ENCODE measurements at regions not wholly inside any gene's neighbourhood (a gene's known extent, or its start where the extent isn't known, plus 50 kb on each side); places are given as distances from the start of the nearest gene placed in this dataset.

DNA sequence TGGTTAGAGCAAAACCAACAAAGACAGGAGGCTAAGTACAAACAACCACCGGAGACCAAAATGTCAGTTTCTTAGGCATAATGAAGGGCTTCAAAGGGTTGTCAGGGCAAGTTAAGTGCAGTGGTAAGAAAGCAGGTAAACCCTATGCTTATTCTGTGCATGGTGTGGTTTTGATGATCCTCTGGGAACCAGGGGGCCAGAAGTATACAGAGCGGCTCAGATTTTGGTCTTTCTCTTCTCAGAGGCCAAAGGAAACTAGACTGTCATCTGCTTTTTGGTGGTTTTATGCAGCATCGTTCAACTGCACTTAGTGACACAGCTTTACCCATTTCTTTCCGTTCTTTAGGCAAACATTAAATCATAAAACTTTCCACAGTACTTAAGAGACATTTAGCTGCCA lies 332.7 kb upstream of the CELF2 start:
- no peaks in the 10 kb centered on the region for H3K9me3 Mint-ChIP-seq (ENCODE audit: unreplicated experiment)
- no peaks in the 10 kb centered on the region for H3K4me1 Mint-ChIP-seq (ENCODE audit: unreplicated experiment)
- no peak overlapping the region for H3K4me3 Mint-ChIP-seq (ENCODE audit: unreplicated experiment)
- no peak for TF ChIP-seq CTCF (IDR thresholded peaks at IDR 0.05; ENCODE audit: unreplicated experiment)
- no peak overlapping the region for H3K27ac Mint-ChIP-seq (ENCODE audit: unreplicated experiment)
- no peak for DNase-seq (ENCODE audit: low spot score)
- H3K27me3 Mint-ChIP-seq (ENCODE audit: unreplicated experiment) = no peaks in the 10 kb centered on the region
- no peaks in the 10 kb centered on the region for H3K36me3 Mint-ChIP-seq (ENCODE audit: low read depth, unreplicated experiment)

DNA sequence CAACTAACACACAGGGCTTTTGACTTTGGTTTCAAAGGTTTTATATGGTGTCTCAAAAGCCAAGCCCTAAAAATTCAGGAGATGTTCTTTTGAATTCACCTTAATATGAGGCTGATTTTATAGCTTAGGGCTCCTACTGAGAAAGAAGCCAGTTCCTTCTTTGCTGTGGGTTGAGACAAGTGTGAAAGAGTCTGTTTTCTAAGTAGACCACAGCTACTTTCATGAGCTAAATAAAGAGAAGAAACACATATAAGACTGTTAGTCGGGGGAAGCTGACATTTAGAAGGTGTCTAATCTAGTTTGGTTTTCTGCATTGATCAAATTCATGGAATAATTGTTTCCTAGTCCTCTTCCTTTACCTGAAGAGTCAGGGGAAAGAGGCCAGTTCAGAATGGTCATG lies 332.1 kb upstream of the CELF2 start:
- H3K36me3 Mint-ChIP-seq (ENCODE audit: low read depth, unreplicated experiment) = no peaks in the 10 kb centered on the region
- H3K4me1 Mint-ChIP-seq (ENCODE audit: unreplicated experiment) = no peaks in the 10 kb centered on the region
- no peak overlapping the region for H3K27ac Mint-ChIP-seq (ENCODE audit: unreplicated experiment)
- H3K4me3 Mint-ChIP-seq (ENCODE audit: unreplicated experiment) = no peak overlapping the region
- no peak for TF ChIP-seq CTCF (IDR thresholded peaks at IDR 0.05; ENCODE audit: unreplicated experiment)
- H3K9me3 Mint-ChIP-seq (ENCODE audit: unreplicated experiment) = no peaks in the 10 kb centered on the region
- H3K27me3 Mint-ChIP-seq (ENCODE audit: unreplicated experiment) = no peaks in the 10 kb centered on the region
- DNase-seq (ENCODE audit: low spot score) = no peak

GRCh38 chr10:10687751-10688150 lies 329.9 kb upstream of the CELF2 start:
- TF ChIP-seq CTCF (IDR thresholded peaks at IDR 0.05; ENCODE audit: unreplicated experiment) = no peak
- Mint-ChIP-seq H3K9me3 (ENCODE audit: unreplicated experiment) (no peaks in the 10 kb centered on the region), H3K27me3 (ENCODE audit: unreplicated experiment) (no peaks in the 10 kb centered on the region), H3K36me3 (ENCODE audit: low read depth, unreplicated experiment) (no peaks in the 10 kb centered on the region), H3K27ac (ENCODE audit: unreplicated experiment) (no peak overlapping the region), H3K4me3 (ENCODE audit: unreplicated experiment) (no peak overlapping the region), H3K4me1 (ENCODE audit: unreplicated experiment) (no peaks in the 10 kb centered on the region)
- DNase-seq (ENCODE audit: low spot score) = no peak

DNA sequence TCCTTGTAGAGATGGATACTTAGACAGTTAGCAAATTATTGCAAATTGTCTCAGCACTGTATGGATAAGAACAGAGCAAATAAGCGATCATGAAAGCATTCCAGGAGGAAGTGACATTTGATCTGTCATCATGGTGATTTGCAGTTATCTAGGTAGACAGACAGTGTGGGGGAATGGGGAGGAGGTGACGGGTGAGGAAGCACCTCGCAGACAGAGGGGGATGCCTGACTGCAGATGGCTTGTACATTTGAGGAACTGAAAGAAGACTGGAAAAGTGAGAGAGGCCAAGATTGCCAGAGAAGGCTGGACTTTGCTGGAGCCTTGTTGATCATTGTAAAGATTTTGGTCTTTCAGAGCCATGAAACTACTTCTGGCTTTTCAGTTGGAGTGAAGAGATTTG lies 318.2 kb upstream of the CELF2 start:
- no peaks in the 10 kb centered on the region for H3K9me3 Mint-ChIP-seq (ENCODE audit: unreplicated experiment)
- H3K27me3 Mint-ChIP-seq (ENCODE audit: unreplicated experiment) = no peaks in the 10 kb centered on the region
- peaks cover 3% of the 10 kb centered on the region for H3K36me3 Mint-ChIP-seq (ENCODE audit: low read depth, unreplicated experiment)
- H3K4me1 Mint-ChIP-seq (ENCODE audit: unreplicated experiment) = peaks cover 32% of the 10 kb centered on the region
- no peak overlapping the region for H3K27ac Mint-ChIP-seq (ENCODE audit: unreplicated experiment)
- H3K4me3 Mint-ChIP-seq (ENCODE audit: unreplicated experiment) = no peak overlapping the region
- TF ChIP-seq CTCF (IDR thresholded peaks at IDR 0.05; ENCODE audit: unreplicated experiment) = no peak
- DNase-seq (ENCODE audit: low spot score) = no peak

GRCh38 chr10:10701084-10701611 lies 316.5 kb upstream of the CELF2 start:
- Mint-ChIP-seq H3K4me1 (ENCODE audit: unreplicated experiment) (peaks cover 32% of the 10 kb centered on the region), H3K27me3 (ENCODE audit: unreplicated experiment) (no peaks in the 10 kb centered on the region), H3K36me3 (ENCODE audit: low read depth, unreplicated experiment) (peaks cover 3% of the 10 kb centered on the region), H3K9me3 (ENCODE audit: unreplicated experiment) (no peaks in the 10 kb centered on the region), H3K4me3 (ENCODE audit: unreplicated experiment) (no peak overlapping the region), H3K27ac (ENCODE audit: unreplicated experiment) (no peak overlapping the region)
- no peak for DNase-seq (ENCODE audit: low spot score)
- no peak for TF ChIP-seq CTCF (IDR thresholded peaks at IDR 0.05; ENCODE audit: unreplicated experiment)
